H9 (cell line): ENCODE measurements at regions not wholly inside any gene's neighbourhood (a gene's known extent, or its start where the extent isn't known, plus 50 kb on each side); places are given as distances from the start of the nearest gene placed in this dataset.

ENCODE experiments used
- DNase-seq: peaks from one replicate; pipeline ENCODE4 v3.0.0-alpha.2; 2017
- H2AFZ ChIP-seq: one replicate; pipeline ENCODE4 v1.6.1; 2013; ENCODE audit warnings: mild to moderate bottlenecking, low read length, control low read depth, moderate library complexity
- H2AK5ac ChIP-seq: 2 replicates; pipeline ENCODE4 v1.6.1; 2013; ENCODE audit warnings: low read length, control low read depth, mixed read lengths; ENCODE audit not compliant: insufficient read length
- H2BK120ac ChIP-seq: one replicate; pipeline ENCODE4 v1.6.1; 2013; ENCODE audit warnings: low read depth, mild to moderate bottlenecking, low read length, control low read depth, inconsistent platforms; ENCODE audit not compliant: poor library complexity, severe bottlenecking
- H2BK12ac ChIP-seq: 2 replicates; pipeline ENCODE4 v1.6.1; 2013; ENCODE audit warnings: low read length, control low read depth, mixed read lengths, low read depth; ENCODE audit not compliant: insufficient read length
- H2BK15ac ChIP-seq: 2 replicates; pipeline ENCODE4 v1.6.1; 2013; ENCODE audit warnings: low read depth, low read length, control low read depth
- H2BK20ac ChIP-seq: one replicate; pipeline ENCODE4 v1.6.1; 2013; ENCODE audit warnings: low read depth, mild to moderate bottlenecking, low read length, control low read depth, inconsistent platforms; ENCODE audit not compliant: poor library complexity, severe bottlenecking
- H2BK5ac ChIP-seq: 2 replicates; pipeline ENCODE4 v1.6.1; 2013; ENCODE audit warnings: low read length, control low read depth, mixed read lengths; ENCODE audit not compliant: insufficient read length
- H3K14ac ChIP-seq: 2 replicates; pipeline ENCODE4 v1.6.1; 2013; ENCODE audit warnings: low read length, control low read depth; ENCODE audit not compliant: insufficient read depth
- H3K18ac ChIP-seq: 2 replicates; pipeline ENCODE4 v1.6.1; 2013; ENCODE audit warnings: low read depth, mild to moderate bottlenecking, mixed read lengths, low read length, control low read depth; ENCODE audit not compliant: insufficient read length
- H3K23ac ChIP-seq: 2 replicates; pipeline ENCODE4 v1.6.1; 2013; ENCODE audit warnings: low read length, control low read depth, mixed read lengths, low read depth; ENCODE audit not compliant: insufficient read length
- H3K23me2 ChIP-seq: 2 replicates; pipeline ENCODE4 v1.6.1; 2013; ENCODE audit warnings: low read depth, mild to moderate bottlenecking, mixed read lengths, low read length, control low read depth; ENCODE audit not compliant: insufficient read length, poor library complexity, severe bottlenecking
- H3K27ac ChIP-seq: 2 replicates; pipeline ENCODE4 v1.5.1; 2013; ENCODE audit warnings: low read length, control low read depth, mixed read lengths, low read depth; ENCODE audit not compliant: insufficient read length
- H3K27me3 ChIP-seq: 2 replicates; pipeline ENCODE4 v1.6.1; 2013; ENCODE audit warnings: low read length, control low read depth, inconsistent platforms; ENCODE audit not compliant: insufficient read depth
- H3K4ac ChIP-seq: 2 replicates; pipeline ENCODE4 v1.6.1; 2013; ENCODE audit warnings: low read depth, mild to moderate bottlenecking, control low read depth, inconsistent platforms, low read length, moderate library complexity
- H3K4me1 ChIP-seq: 2 replicates; pipeline ENCODE4 v1.6.1; 2013; ENCODE audit warnings: low read length, control low read depth, inconsistent platforms; ENCODE audit not compliant: insufficient read depth
- H3K4me2 ChIP-seq: 2 replicates; pipeline ENCODE4 v1.6.1; 2013; ENCODE audit warnings: low read length, control low read depth, mixed read lengths; ENCODE audit not compliant: insufficient read length, insufficient read depth
- H3K56ac ChIP-seq: 2 replicates; pipeline ENCODE4 v1.6.1; 2013; ENCODE audit warnings: low read depth, mild to moderate bottlenecking, mixed read lengths, low read length, control low read depth; ENCODE audit not compliant: insufficient read length
- H3K79me1 ChIP-seq: 2 replicates; pipeline ENCODE4 v1.6.1; 2013; ENCODE audit warnings: low read depth, mild to moderate bottlenecking, moderate library complexity, low read length, control low read depth, inconsistent platforms; ENCODE audit not compliant: insufficient read depth, poor library complexity, severe bottlenecking
- H3K79me2 ChIP-seq: 2 replicates; pipeline ENCODE4 v1.6.1; 2013; ENCODE audit warnings: low read length, control low read depth, inconsistent platforms; ENCODE audit not compliant: insufficient read depth
- H3K9ac ChIP-seq: 2 replicates; pipeline ENCODE4 v1.6.1; 2013; ENCODE audit warnings: low read length, control low read depth, mixed read lengths; ENCODE audit not compliant: insufficient read length; ENCODE audit errors: extremely low read depth
- H3K9me3 ChIP-seq: one replicate; pipeline ENCODE4 v1.6.1; 2013; ENCODE audit warnings: low read depth, low read length, inconsistent platforms; ENCODE audit not compliant: control insufficient read depth
- H3T11ph ChIP-seq: one replicate; pipeline ENCODE4 v1.6.1; 2013; ENCODE audit warnings: mild to moderate bottlenecking, low read length, control low read depth, inconsistent platforms
- H4K20me1 ChIP-seq: one replicate; pipeline ENCODE4 v1.6.1; 2013; ENCODE audit not compliant: control insufficient read depth, insufficient read length, insufficient read depth
- H4K5ac ChIP-seq: 2 replicates; pipeline ENCODE4 v1.6.1; 2013; ENCODE audit warnings: low read depth, mild to moderate bottlenecking, mixed read lengths, low read length, control low read depth; ENCODE audit not compliant: insufficient read length
- H4K8ac ChIP-seq: replicated peaks from 2 replicates; pipeline ENCODE4 v1.6.1; 2013; ENCODE audit warnings: low read length, control low read depth, mixed read lengths, low read depth; ENCODE audit not compliant: insufficient read length
- H4K91ac ChIP-seq: 2 replicates; pipeline ENCODE4 v1.6.1; 2013; ENCODE audit warnings: low read depth, mild to moderate bottlenecking, moderate library complexity, mixed read lengths, low read length, control low read depth; ENCODE audit not compliant: insufficient read length
- H3K27ac Mint-ChIP-seq, 3 experiments: 2 replicates in 2 of 3; 3 replicates in 1 of 3; pipeline ENCODE4 v1.8.0; 2020 to 2021; ENCODE audit warnings: mixed read lengths in 3 of 3, mild to moderate bottlenecking in 1 of 3, moderate library complexity in 1 of 3
- H3K27me3 Mint-ChIP-seq: 2 replicates; pipeline ENCODE4 v1.8.0; 2021; ENCODE audit warnings: low read depth, mild to moderate bottlenecking, moderate library complexity, mixed read lengths
- H3K36me3 Mint-ChIP-seq, 3 experiments: 2 replicates in 2 of 3; 3 replicates in 1 of 3; pipeline ENCODE4 v1.8.0; 2020 to 2021; ENCODE audit warnings: low read depth in 3 of 3, mixed read lengths in 3 of 3; ENCODE audit not compliant: insufficient read depth in 1 of 3
- H3K4me1 Mint-ChIP-seq, 2 experiments: 2 replicates each; pipeline ENCODE4 v1.8.0; 2020; ENCODE audit warnings: mixed read lengths in 2 of 2
- H3K4me3 Mint-ChIP-seq, 2 experiments: 2 replicates in 1 of 2; 3 replicates in 1 of 2; pipeline ENCODE4 v1.8.0; 2020 to 2021; ENCODE audit warnings: mild to moderate bottlenecking in 2 of 2, mixed read lengths in 2 of 2, moderate library complexity in 1 of 2
- H3K9me3 Mint-ChIP-seq, 2 experiments: 2 replicates in 1 of 2; 3 replicates in 1 of 2; pipeline ENCODE4 v1.8.0; 2020; ENCODE audit warnings: mild to moderate bottlenecking in 2 of 2, mixed read lengths in 2 of 2, moderate library complexity in 1 of 2
- CTCF ChIP-seq: fragments of 200-600 bp; sonication (generic); conservative IDR thresholded peaks from 3 replicates; pipeline ENCODE4 v1.8.0; 2021; ENCODE audit warnings: antibody characterized with exemption, mild to moderate bottlenecking
- WGBS: extraction: QIAGEN DNeasy Blood & Tissue Kit; methylation state at CpG from one replicate; pipeline ENCODE4 v1.1.7; 2013; ENCODE audit warnings: missing lambda C conversion rate, low lambda C conversion rate, mixed read lengths; ENCODE audit not compliant: insufficient read length; ENCODE audit errors: extremely low coverage; 5-methylcytosine and 5-hydroxymethylcytosine counted together

DNA sequence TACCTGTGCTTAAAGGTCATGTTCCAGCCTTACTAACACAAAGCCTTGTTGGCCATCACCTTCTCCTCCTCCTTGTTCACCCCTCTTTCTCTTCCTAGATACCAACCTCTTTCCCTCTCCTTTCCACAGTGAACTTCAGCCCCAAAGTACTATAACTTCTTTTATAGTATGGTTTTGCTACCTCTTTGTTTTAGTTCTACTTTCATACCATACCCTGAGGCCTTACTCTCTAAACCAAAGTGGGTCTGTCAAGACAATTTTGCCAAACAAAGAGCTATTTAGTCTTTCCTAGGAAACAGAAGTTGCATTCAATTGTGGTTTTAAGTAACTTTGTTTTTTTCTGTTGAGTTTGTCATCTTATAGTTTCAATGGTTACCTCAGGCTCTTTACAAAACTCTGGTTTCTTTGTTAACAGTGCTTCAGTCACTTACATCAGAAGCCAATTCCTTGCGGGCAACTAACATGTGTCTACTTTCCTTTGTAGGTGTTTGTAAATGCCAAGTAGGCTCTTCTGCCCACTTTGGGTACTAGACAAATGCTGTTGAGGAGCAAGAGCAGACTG, 623.9 kb upstream of the PKN2 start:
- no peak overlapping the region for H2AFZ ChIP-seq
- no peak overlapping the region for H3K4ac ChIP-seq
- H3K27me3 ChIP-seq = no peaks in the 10 kb centered on the region
- no peak overlapping the region for H4K5ac ChIP-seq
- H3K9me3 ChIP-seq = no peaks in the 10 kb centered on the region
- no peak overlapping the region for H2BK5ac ChIP-seq
- H2AK5ac ChIP-seq = no peak overlapping the region
- H3T11ph ChIP-seq = no peak overlapping the region
- H3K79me2 ChIP-seq = no peaks in the 10 kb centered on the region
- no peak overlapping the region for H3K23ac ChIP-seq
- no peak overlapping the region for H4K8ac ChIP-seq
- no peaks in the 10 kb centered on the region for H3K79me1 ChIP-seq
- TF ChIP-seq CTCF = no peak
- H3K27ac Mint-ChIP-seq = no peak overlapping the region
- H3K9ac ChIP-seq = no peak overlapping the region
- WGBS = no CpG with 5 or more reads among the region's 1 CpG
- no peak overlapping the region for H2BK120ac ChIP-seq
- no peaks in the 10 kb centered on the region for H3K23me2 ChIP-seq
- no peak for DNase-seq
- no peak overlapping the region for H2BK12ac ChIP-seq
- no peaks in the 10 kb centered on the region for H3K9me3 Mint-ChIP-seq
- no peak overlapping the region for H3K4me3 Mint-ChIP-seq
- H3K4me2 ChIP-seq = no peak overlapping the region
- no peak overlapping the region for H3K18ac ChIP-seq
- no peaks in the 10 kb centered on the region; a peak in 1 of 7 replicates for H3K36me3 Mint-ChIP-seq
- no peak overlapping the region for H3K14ac ChIP-seq
- H4K20me1 ChIP-seq = no peaks in the 10 kb centered on the region
- no peak overlapping the region for H3K56ac ChIP-seq
- no peak overlapping the region for H2BK20ac ChIP-seq
- no peak overlapping the region for H3K27ac ChIP-seq
- no peak overlapping the region for H2BK15ac ChIP-seq
- no peaks in the 10 kb centered on the region for H3K27me3 Mint-ChIP-seq
- no peaks in the 10 kb centered on the region for H3K4me1 ChIP-seq
- peaks cover 3 to 4% of the 10 kb centered on the region in 2 experiments; a peak in 3 of 4 replicates for H3K4me1 Mint-ChIP-seq
- no peak overlapping the region for H4K91ac ChIP-seq
